ENCODE measurements at regions not wholly inside any gene's neighbourhood (a gene's known extent, or its start where the extent isn't known, plus 50 kb on each side); places are given as distances from the start of the nearest gene placed in this dataset.

GRCh38 chr12:41881891-41882805 lies 262.5 kb downstream of the GXYLT1 start:
- TF ChIP-seq ASH2L (IDR thresholded peaks at IDR 0.05; ENCODE audit: borderline replicate concordance, low read depth) (no peak), CTCF (IDR thresholded peaks at IDR 0.05 in 2 of 3, conservative IDR thresholded peaks at IDR 0.05 in 1 of 3; ENCODE audit: control insufficient read depth in 2 of 3, extremely low read depth in 1 of 3, insufficient read depth in 1 of 3, low read depth in 3 of 3, low read length in 3 of 3) (no peak), SMAD5 (IDR thresholded peaks at IDR 0.05; ENCODE audit: low read depth) (no peak), USF2 (IDR thresholded peaks at IDR 0.05; ENCODE audit: borderline replicate concordance, low read depth, low read length) (no peak), REST (IDR thresholded peaks at IDR 0.05; ENCODE audit: low read depth, low read length) (no peak), PAX8 (IDR thresholded peaks at IDR 0.05) (no peak), CBX3 (IDR thresholded peaks at IDR 0.05; ENCODE audit: borderline replicate concordance, low read depth) (no peak), RUNX3 (IDR thresholded peaks at IDR 0.05; ENCODE audit: low read length) (no peak), TAF1 (IDR thresholded peaks at IDR 0.05; ENCODE audit: borderline replicate concordance, low read depth, low read length) (no peak), SP1 (IDR thresholded peaks at IDR 0.05; ENCODE audit: low read depth, low read length) (no peak), POLR2A (IDR thresholded peaks at IDR 0.05; ENCODE audit: low read depth, low read length) (no peak), IRF5 (IDR thresholded peaks at IDR 0.05; ENCODE audit: borderline replicate concordance) (no peak)
- TF ChIP-seq, protein P1, sequence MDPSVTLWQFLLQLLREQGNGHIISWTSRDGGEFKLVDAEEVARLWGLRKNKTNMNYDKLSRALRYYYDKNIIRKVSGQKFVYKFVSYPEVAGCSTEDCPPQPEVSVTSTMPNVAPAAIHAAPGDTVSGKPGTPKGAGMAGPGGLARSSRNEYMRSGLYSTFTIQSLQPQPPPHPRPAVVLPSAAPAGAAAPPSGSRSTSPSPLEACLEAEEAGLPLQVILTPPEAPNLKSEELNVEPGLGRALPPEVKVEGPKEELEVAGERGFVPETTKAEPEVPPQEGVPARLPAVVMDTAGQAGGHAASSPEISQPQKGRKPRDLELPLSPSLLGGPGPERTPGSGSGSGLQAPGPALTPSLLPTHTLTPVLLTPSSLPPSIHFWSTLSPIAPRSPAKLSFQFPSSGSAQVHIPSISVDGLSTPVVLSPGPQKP (IDR thresholded peaks at IDR 0.05; ENCODE audit: low read depth, low read length), result no peak

Measured in GM12878 (cell line).